HL-60 (cell line): ENCODE measurements at regions not wholly inside any gene's neighbourhood (a gene's known extent, or its start where the extent isn't known, plus 50 kb on each side); places are given as distances from the start of the nearest gene placed in this dataset.

ENCODE experiments used
- DNase-seq, 2 experiments: peaks; one replicate each; pipeline ENCODE4 v3.0.0-alpha.2; 2010 to 2020; ENCODE audit warnings: low read depth in 1 of 2, low spot score in 1 of 2
- H3K27ac ChIP-seq: fragments of 250-450 bp; sonication (Bioruptor Pico); replicated peaks from 2 replicates; pipeline ENCODE4 v1.5.1; 2020; ENCODE audit warnings: mild to moderate bottlenecking, moderate library complexity
- H3K27me3 ChIP-seq: fragments of 250-450 bp; sonication (Bioruptor Pico); 2 replicates; pipeline ENCODE4 v1.5.1; 2021; ENCODE audit warnings: mild to moderate bottlenecking, moderate library complexity; ENCODE audit not compliant: insufficient read depth, poor library complexity, severe bottlenecking
- H3K4me3 ChIP-seq: replicated peaks from 2 replicates; pipeline ENCODE4 v1.5.1; 2011; ENCODE audit warnings: mild to moderate bottlenecking, control low read depth, low read length; ENCODE audit not compliant: insufficient read depth
- CTCF ChIP-seq: IDR thresholded peaks from one replicate; pipeline ENCODE4 v1.5.1; 2011; ENCODE audit warnings: low read length, control low read depth, inconsistent platforms; ENCODE audit not compliant: insufficient read depth
- GABPA ChIP-seq: IDR thresholded peaks from 2 replicates; pipeline ENCODE4 v1.6.1; 2012; ENCODE audit warnings: low read depth
- POLR2AphosphoS5 ChIP-seq: IDR thresholded peaks from 2 replicates; pipeline ENCODE4 v1.6.1; 2012; ENCODE audit warnings: low read depth
- REST ChIP-seq: IDR thresholded peaks from 2 replicates; pipeline ENCODE4 v1.6.1; 2012; ENCODE audit warnings: low read depth; ENCODE audit not compliant: insufficient replicate concordance
- SPI1 ChIP-seq: IDR thresholded peaks from 2 replicates; pipeline ENCODE4 v1.6.1; 2012; ENCODE audit warnings: low read depth, mild to moderate bottlenecking, borderline replicate concordance

GRCh38 chr1:4308806-4309205, 345.6 kb upstream of the AJAP1 start:
- Histone ChIP-seq H3K4me3 (no peak overlapping the region), H3K27me3 (no peaks in the 10 kb centered on the region), H3K27ac (no peak overlapping the region)
- TF ChIP-seq POLR2AphosphoS5 (no peak), SPI1 (no peak), REST (no peak), CTCF (no peak), GABPA (no peak)
- no peak for DNase-seq

- DNase-seq: no peak
- Histone ChIP-seq H3K27ac (no peak overlapping the region), H3K27me3 (no peaks in the 10 kb centered on the region), H3K4me3 (no peak overlapping the region)
- no peak for TF ChIP-seq GABPA
- no peak for TF ChIP-seq REST
- TF ChIP-seq SPI1: no peak
- TF ChIP-seq CTCF: no peak
- TF ChIP-seq POLR2AphosphoS5: no peak
Measured at GRCh38 chr1:4309676-4310320, 344.6 kb upstream of the AJAP1 start.

- Histone ChIP-seq H3K27ac (no peak overlapping the region), H3K4me3 (no peak overlapping the region), H3K27me3 (no peaks in the 10 kb centered on the region)
- no peak for TF ChIP-seq SPI1
- no peak for TF ChIP-seq POLR2AphosphoS5
- no peak for TF ChIP-seq CTCF
- TF ChIP-seq GABPA: no peak
- TF ChIP-seq REST: no peak
- DNase-seq: no peak
Measured at GRCh38 chr1:4310396-4310923, 343.9 kb upstream of the AJAP1 start.
